Liver (tissue), 7 donors: ENCODE measurements at regions not wholly inside any gene's neighbourhood (a gene's known extent, or its start where the extent isn't known, plus 50 kb on each side); places are given as distances from the start of the nearest gene placed in this dataset.

Source experiments
- DNase-seq: peaks from one replicate; pipeline ENCODE4 v3.0.0-alpha.2; 2017; ENCODE audit warnings: low spot score
- H3K27ac ChIP-seq, 2 donors: one replicate each; pipeline ENCODE4 v1.7.0; 2013; ENCODE audit warnings: inconsistent platforms in 2 of 2, low read length in 2 of 2, control low read depth in 1 of 2, low read depth in 1 of 2, mild to moderate bottlenecking in 1 of 2
- H3K27me3 ChIP-seq, 4 donors: one replicate each; pipeline versions ENCODE4 v1.6.1 to v1.7.0; 2013; ENCODE audit warnings: low read length in 3 of 4, inconsistent platforms in 1 of 4, mild to moderate bottlenecking in 1 of 4, moderate library complexity in 1 of 4; ENCODE audit not compliant: control insufficient read depth in 4 of 4, insufficient read depth in 4 of 4
- H3K36me3 ChIP-seq, 4 donors: one replicate each; pipeline versions ENCODE4 v1.6.1 to v1.7.0; 2013; ENCODE audit warnings: low read length in 3 of 4, mild to moderate bottlenecking in 3 of 4, low read depth in 1 of 4, moderate library complexity in 1 of 4; ENCODE audit not compliant: control insufficient read depth in 4 of 4, insufficient read depth in 3 of 4
- H3K4me1 ChIP-seq, 4 donors: one replicate each; pipeline versions ENCODE4 v1.6.1 to v1.7.0; 2013; ENCODE audit warnings: low read length in 3 of 4, mild to moderate bottlenecking in 3 of 4, moderate library complexity in 1 of 4; ENCODE audit not compliant: control insufficient read depth in 4 of 4, insufficient read depth in 4 of 4
- H3K4me3 ChIP-seq, 3 donors: one replicate each; pipeline versions ENCODE4 v1.6.1 to v1.7.0; 2013; ENCODE audit warnings: low read length in 3 of 3, control low read depth in 1 of 3, low read depth in 1 of 3, mild to moderate bottlenecking in 1 of 3
- H3K9ac ChIP-seq, 2 donors: one replicate each; pipeline ENCODE4 v1.7.0; 2013; ENCODE audit warnings: low read length in 2 of 2, mild to moderate bottlenecking in 2 of 2, moderate library complexity in 2 of 2, control low read depth in 1 of 2, low read depth in 1 of 2
- H3K9me3 ChIP-seq, 4 donors: one replicate each; pipeline versions ENCODE4 v1.6.1 to v1.7.0; 2013; ENCODE audit warnings: low read length in 3 of 4; ENCODE audit not compliant: control insufficient read depth in 4 of 4
- EGR1 ChIP-seq, 2 donors: IDR thresholded peaks; 2 replicates each; pipeline ENCODE4 v1.6.1; 2016 to 2018; ENCODE audit warnings: antibody characterized with exemption in 2 of 2, low read depth in 2 of 2
- FOXA1 ChIP-seq: IDR thresholded peaks from 2 replicates; pipeline ENCODE4 v1.6.1; 2016; ENCODE audit warnings: antibody characterized with exemption
- FOXA2 ChIP-seq: IDR thresholded peaks from 2 replicates; pipeline ENCODE4 v1.6.1; 2016; ENCODE audit warnings: antibody characterized with exemption
- GABPA ChIP-seq, 2 donors: IDR thresholded peaks in 1 of 2; conservative IDR thresholded peaks in 1 of 2; 2 replicates each; pipeline ENCODE4 v1.6.1; 2016; ENCODE audit warnings: antibody characterized with exemption in 2 of 2, mild to moderate bottlenecking in 1 of 2, moderate library complexity in 1 of 2
- HNF4A ChIP-seq, 2 donors: conservative IDR thresholded peaks; 2 replicates each; pipeline ENCODE4 v1.6.1; 2016; ENCODE audit warnings: antibody characterized with exemption in 2 of 2, mild to moderate bottlenecking in 2 of 2
- HNF4G ChIP-seq: IDR thresholded peaks from 2 replicates; pipeline ENCODE4 v1.6.1; 2016; ENCODE audit warnings: antibody characterized with exemption
- JUND ChIP-seq, 2 donors: IDR thresholded peaks; 2 replicates each; pipeline ENCODE4 v1.6.1; 2016; ENCODE audit warnings: antibody characterized with exemption in 2 of 2
- NR2F2 ChIP-seq: IDR thresholded peaks from 2 replicates; pipeline ENCODE4 v1.6.1; 2016; ENCODE audit warnings: antibody characterized with exemption
- RAD21 ChIP-seq, 2 donors: IDR thresholded peaks; 2 replicates each; pipeline ENCODE4 v1.6.1; 2016; ENCODE audit warnings: antibody characterized with exemption in 2 of 2, mild to moderate bottlenecking in 2 of 2
- RXRA ChIP-seq, 2 donors: IDR thresholded peaks; 2 replicates each; pipeline ENCODE4 v1.6.1; 2017 to 2018; ENCODE audit warnings: antibody characterized with exemption in 2 of 2, mild to moderate bottlenecking in 1 of 2
- SP1 ChIP-seq: IDR thresholded peaks from 2 replicates; pipeline ENCODE4 v1.6.1; 2018; ENCODE audit warnings: antibody characterized with exemption, mild to moderate bottlenecking
- TAF1 ChIP-seq: conservative IDR thresholded peaks from 2 replicates; pipeline ENCODE4 v1.6.1; 2016; ENCODE audit warnings: antibody characterized with exemption, mild to moderate bottlenecking
- YY1 ChIP-seq: IDR thresholded peaks from 2 replicates; pipeline ENCODE4 v1.6.1; 2016; ENCODE audit warnings: antibody characterized with exemption, mild to moderate bottlenecking
- TF ChIP-seq, protein P1 (sequence below): IDR thresholded peaks from 2 replicates; pipeline ENCODE4 v1.6.1; 2016; ENCODE audit warnings: antibody characterized with exemption
- TF ChIP-seq, protein P2 (sequence below): IDR thresholded peaks from 2 replicates; pipeline ENCODE4 v1.6.1; 2016; ENCODE audit warnings: antibody characterized with exemption
- TF ChIP-seq, protein P3 (sequence below): fragments of 150-350 bp; IDR thresholded peaks from 2 replicates; pipeline ENCODE4 v1.5.1; 2017; ENCODE audit warnings: improper control_type of control experiment, low read depth, low read length; ENCODE audit not compliant: missing input control
- TF ChIP-seq, protein P4 (sequence below): IDR thresholded peaks from 2 replicates; pipeline ENCODE4 v1.6.1; 2016; ENCODE audit warnings: antibody characterized with exemption
- TF ChIP-seq, protein P5 (sequence below): IDR thresholded peaks from 2 replicates; pipeline ENCODE4 v1.6.1; 2016; ENCODE audit warnings: antibody characterized with exemption, mild to moderate bottlenecking
- donor health status: healthy.
- donor health status: healthy.
- donor health status: healthy.
- donor health status: healthy.

DNA sequence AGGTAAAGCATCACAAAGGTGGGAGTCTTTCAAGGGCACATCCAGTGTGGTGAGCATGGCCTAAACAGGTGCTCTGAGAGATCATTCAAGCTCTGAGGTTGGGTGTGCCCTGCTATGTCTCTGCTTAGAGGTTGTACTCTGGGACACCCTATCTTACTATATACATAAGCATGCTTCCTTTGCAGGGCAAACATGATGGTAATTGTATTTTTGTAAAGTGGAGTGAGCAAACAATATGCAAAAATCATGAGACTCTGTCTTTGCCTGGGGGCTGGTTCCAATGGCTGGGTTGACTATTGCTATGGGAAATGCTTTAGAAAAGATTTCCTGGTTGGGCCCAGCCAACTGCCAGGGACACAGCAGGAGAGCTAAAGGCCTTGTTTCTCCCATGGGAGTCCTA is 315.1 kb upstream of the TLE3 start:
- peaks cover 0 to 4% (median 0%) of the 10 kb centered on the region in 4 donors for H3K9me3 ChIP-seq
- H3K9ac ChIP-seq, result no peak overlapping the region
- H3K4me1 ChIP-seq, result peaks cover 0 to under 1% (median 0%) of the 10 kb centered on the region in 4 donors
- TF ChIP-seq RAD21 (IDR thresholded peaks at IDR 0.05) (no peak), HNF4A (conservative IDR thresholded peaks at IDR 0.05) (no peak), FOXA2 (no peak), HNF4G (no peak), RXRA (IDR thresholded peaks at IDR 0.05) (no peak), JUND (IDR thresholded peaks at IDR 0.05) (no peak), FOXA1 (no peak), EGR1 (IDR thresholded peaks at IDR 0.05; ENCODE audit: low read depth in 2 of 2) (no peak), GABPA (IDR thresholded peaks at IDR 0.05 in 1 of 2, conservative IDR thresholded peaks at IDR 0.05 in 1 of 2) (no peak), NR2F2 (no peak), YY1 (no peak), TAF1 (no peak), SP1 (no peak)
- TF ChIP-seq, protein P1, sequence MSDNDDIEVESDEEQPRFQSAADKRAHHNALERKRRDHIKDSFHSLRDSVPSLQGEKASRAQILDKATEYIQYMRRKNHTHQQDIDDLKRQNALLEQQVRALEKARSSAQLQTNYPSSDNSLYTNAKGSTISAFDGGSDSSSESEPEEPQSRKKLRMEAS, result no peak
- TF ChIP-seq, protein P2, sequence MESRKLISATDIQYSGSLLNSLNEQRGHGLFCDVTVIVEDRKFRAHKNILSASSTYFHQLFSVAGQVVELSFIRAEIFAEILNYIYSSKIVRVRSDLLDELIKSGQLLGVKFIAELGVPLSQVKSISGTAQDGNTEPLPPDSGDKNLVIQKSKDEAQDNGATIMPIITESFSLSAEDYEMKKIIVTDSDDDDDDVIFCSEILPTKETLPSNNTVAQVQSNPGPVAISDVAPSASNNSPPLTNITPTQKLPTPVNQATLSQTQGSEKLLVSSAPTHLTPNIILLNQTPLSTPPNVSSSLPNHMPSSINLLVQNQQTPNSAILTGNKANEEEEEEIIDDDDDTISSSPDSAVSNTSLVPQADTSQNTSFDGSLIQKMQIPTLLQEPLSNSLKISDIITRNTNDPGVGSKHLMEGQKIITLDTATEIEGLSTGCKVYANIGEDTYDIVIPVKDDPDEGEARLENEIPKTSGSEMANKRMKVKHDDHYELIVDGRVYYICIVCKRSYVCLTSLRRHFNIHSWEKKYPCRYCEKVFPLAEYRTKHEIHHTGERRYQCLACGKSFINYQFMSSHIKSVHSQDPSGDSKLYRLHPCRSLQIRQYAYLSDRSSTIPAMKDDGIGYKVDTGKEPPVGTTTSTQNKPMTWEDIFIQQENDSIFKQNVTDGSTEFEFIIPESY, result no peak
- TF ChIP-seq, protein P3, sequence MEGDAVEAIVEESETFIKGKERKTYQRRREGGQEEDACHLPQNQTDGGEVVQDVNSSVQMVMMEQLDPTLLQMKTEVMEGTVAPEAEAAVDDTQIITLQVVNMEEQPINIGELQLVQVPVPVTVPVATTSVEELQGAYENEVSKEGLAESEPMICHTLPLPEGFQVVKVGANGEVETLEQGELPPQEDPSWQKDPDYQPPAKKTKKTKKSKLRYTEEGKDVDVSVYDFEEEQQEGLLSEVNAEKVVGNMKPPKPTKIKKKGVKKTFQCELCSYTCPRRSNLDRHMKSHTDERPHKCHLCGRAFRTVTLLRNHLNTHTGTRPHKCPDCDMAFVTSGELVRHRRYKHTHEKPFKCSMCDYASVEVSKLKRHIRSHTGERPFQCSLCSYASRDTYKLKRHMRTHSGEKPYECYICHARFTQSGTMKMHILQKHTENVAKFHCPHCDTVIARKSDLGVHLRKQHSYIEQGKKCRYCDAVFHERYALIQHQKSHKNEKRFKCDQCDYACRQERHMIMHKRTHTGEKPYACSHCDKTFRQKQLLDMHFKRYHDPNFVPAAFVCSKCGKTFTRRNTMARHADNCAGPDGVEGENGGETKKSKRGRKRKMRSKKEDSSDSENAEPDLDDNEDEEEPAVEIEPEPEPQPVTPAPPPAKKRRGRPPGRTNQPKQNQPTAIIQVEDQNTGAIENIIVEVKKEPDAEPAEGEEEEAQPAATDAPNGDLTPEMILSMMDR, result no peak
- TF ChIP-seq, protein P4, sequence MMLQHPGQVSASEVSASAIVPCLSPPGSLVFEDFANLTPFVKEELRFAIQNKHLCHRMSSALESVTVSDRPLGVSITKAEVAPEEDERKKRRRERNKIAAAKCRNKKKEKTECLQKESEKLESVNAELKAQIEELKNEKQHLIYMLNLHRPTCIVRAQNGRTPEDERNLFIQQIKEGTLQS, result no peak
- TF ChIP-seq, protein P5, sequence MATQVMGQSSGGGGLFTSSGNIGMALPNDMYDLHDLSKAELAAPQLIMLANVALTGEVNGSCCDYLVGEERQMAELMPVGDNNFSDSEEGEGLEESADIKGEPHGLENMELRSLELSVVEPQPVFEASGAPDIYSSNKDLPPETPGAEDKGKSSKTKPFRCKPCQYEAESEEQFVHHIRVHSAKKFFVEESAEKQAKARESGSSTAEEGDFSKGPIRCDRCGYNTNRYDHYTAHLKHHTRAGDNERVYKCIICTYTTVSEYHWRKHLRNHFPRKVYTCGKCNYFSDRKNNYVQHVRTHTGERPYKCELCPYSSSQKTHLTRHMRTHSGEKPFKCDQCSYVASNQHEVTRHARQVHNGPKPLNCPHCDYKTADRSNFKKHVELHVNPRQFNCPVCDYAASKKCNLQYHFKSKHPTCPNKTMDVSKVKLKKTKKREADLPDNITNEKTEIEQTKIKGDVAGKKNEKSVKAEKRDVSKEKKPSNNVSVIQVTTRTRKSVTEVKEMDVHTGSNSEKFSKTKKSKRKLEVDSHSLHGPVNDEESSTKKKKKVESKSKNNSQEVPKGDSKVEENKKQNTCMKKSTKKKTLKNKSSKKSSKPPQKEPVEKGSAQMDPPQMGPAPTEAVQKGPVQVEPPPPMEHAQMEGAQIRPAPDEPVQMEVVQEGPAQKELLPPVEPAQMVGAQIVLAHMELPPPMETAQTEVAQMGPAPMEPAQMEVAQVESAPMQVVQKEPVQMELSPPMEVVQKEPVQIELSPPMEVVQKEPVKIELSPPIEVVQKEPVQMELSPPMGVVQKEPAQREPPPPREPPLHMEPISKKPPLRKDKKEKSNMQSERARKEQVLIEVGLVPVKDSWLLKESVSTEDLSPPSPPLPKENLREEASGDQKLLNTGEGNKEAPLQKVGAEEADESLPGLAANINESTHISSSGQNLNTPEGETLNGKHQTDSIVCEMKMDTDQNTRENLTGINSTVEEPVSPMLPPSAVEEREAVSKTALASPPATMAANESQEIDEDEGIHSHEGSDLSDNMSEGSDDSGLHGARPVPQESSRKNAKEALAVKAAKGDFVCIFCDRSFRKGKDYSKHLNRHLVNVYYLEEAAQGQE, result no peak
- no peak overlapping the region for H3K27ac ChIP-seq
- no peak for DNase-seq
- no peak overlapping the region for H3K4me3 ChIP-seq
- no peaks in the 10 kb centered on the region for H3K36me3 ChIP-seq
- H3K27me3 ChIP-seq, result no peaks in the 10 kb centered on the region
